ENCODE measurements at regions not wholly inside any gene's neighbourhood (a gene's known extent, or its start where the extent isn't known, plus 50 kb on each side); places are given as distances from the start of the nearest gene placed in this dataset.
"Not testable (repeated sequence)": the region's sequence is repeated elsewhere in the genome, so short reads cannot be mapped to it uniquely, and the experiment has no call there.

GRCh38 chr5:108562205-108562454, 180.2 kb upstream of the FBXL17 start:
- DNase-seq (ENCODE audit: unreplicated experiment) = no peak
- CTCF ChIA-PET = no interaction called here
- no peaks in the 10 kb centered on the region for H3K4me1 Mint-ChIP-seq (ENCODE audit: insufficient read depth, unreplicated experiment)
- no peak for TF ChIP-seq CTCF (IDR thresholded peaks at IDR 0.05; ENCODE audit: unreplicated experiment)
- BruUV-seq (replicated peaks) = no TSS peak
- H3K36me3 Mint-ChIP-seq (ENCODE audit: insufficient read depth, unreplicated experiment) = no peaks in the 10 kb centered on the region
- H3K27me3 Mint-ChIP-seq (ENCODE audit: insufficient read depth, unreplicated experiment) = no peaks in the 10 kb centered on the region
- intact Hi-C loops (cut with micrococcal nuclease) = no loop called here
- no peaks in the 10 kb centered on the region for H3K9me3 Mint-ChIP-seq (ENCODE audit: unreplicated experiment)
- POLR2A ChIA-PET = interaction anchor here (0.6 kb wide), 1 partner anchor 909 kb away, joined by 3 read pairs; no protein-coding TSS in a partner anchor
- no peak overlapping the region for H3K27ac Mint-ChIP-seq (ENCODE audit: low read depth, unreplicated experiment)
- H3K4me3 Mint-ChIP-seq (ENCODE audit: unreplicated experiment) = no peak overlapping the region

- Mint-ChIP-seq H3K4me1 (ENCODE audit: insufficient read depth, unreplicated experiment) (no peaks in the 10 kb centered on the region), H3K27ac (ENCODE audit: low read depth, unreplicated experiment) (no peak overlapping the region), H3K27me3 (ENCODE audit: insufficient read depth, unreplicated experiment) (no peaks in the 10 kb centered on the region), H3K36me3 (ENCODE audit: insufficient read depth, unreplicated experiment) (no peaks in the 10 kb centered on the region), H3K4me3 (ENCODE audit: unreplicated experiment) (no peak overlapping the region), H3K9me3 (ENCODE audit: unreplicated experiment) (no peaks in the 10 kb centered on the region)
- DNase-seq (ENCODE audit: unreplicated experiment) = no peak
- ChIA-PET CTCF (no interaction called here), POLR2A (no interaction called here)
- TF ChIP-seq CTCF (IDR thresholded peaks at IDR 0.05; ENCODE audit: unreplicated experiment) = no peak
- intact Hi-C loops (cut with micrococcal nuclease) = no loop called here
- BruUV-seq (replicated peaks) = no TSS peak
Measured at GRCh38 chr5:108561416-108562204, 179.7 kb upstream of the FBXL17 start.

GRCh38 chr5:108560581-108560980, 178.7 kb upstream of the FBXL17 start:
- Mint-ChIP-seq H3K9me3 (ENCODE audit: unreplicated experiment) (no peaks in the 10 kb centered on the region), H3K27ac (ENCODE audit: low read depth, unreplicated experiment) (no peak overlapping the region), H3K4me1 (ENCODE audit: insufficient read depth, unreplicated experiment) (no peaks in the 10 kb centered on the region), H3K36me3 (ENCODE audit: insufficient read depth, unreplicated experiment) (no peaks in the 10 kb centered on the region), H3K4me3 (ENCODE audit: unreplicated experiment) (no peak overlapping the region), H3K27me3 (ENCODE audit: insufficient read depth, unreplicated experiment) (no peaks in the 10 kb centered on the region)
- DNase-seq (ENCODE audit: unreplicated experiment) = peak; percentile 4
- CTCF ChIA-PET = no interaction called here
- POLR2A ChIA-PET = no interaction called here
- intact Hi-C loops (cut with micrococcal nuclease) = no loop called here
- no peak for TF ChIP-seq CTCF (IDR thresholded peaks at IDR 0.05; ENCODE audit: unreplicated experiment)
- no TSS peak for BruUV-seq (replicated peaks)

GRCh38 chr5:108560166-108560565, 178.3 kb upstream of the FBXL17 start:
- ChIA-PET CTCF (no interaction called here), POLR2A (no interaction called here)
- no peaks in the 10 kb centered on the region for H3K36me3 Mint-ChIP-seq (ENCODE audit: insufficient read depth, unreplicated experiment)
- intact Hi-C loops (cut with micrococcal nuclease) = no loop called here
- no peaks in the 10 kb centered on the region for H3K4me1 Mint-ChIP-seq (ENCODE audit: insufficient read depth, unreplicated experiment)
- no peak overlapping the region for H3K4me3 Mint-ChIP-seq (ENCODE audit: unreplicated experiment)
- BruUV-seq (replicated peaks) = no TSS peak
- no peak for TF ChIP-seq CTCF (IDR thresholded peaks at IDR 0.05; ENCODE audit: unreplicated experiment)
- no peaks in the 10 kb centered on the region for H3K9me3 Mint-ChIP-seq (ENCODE audit: unreplicated experiment)
- no peak for DNase-seq (ENCODE audit: unreplicated experiment)
- no peaks in the 10 kb centered on the region for H3K27me3 Mint-ChIP-seq (ENCODE audit: insufficient read depth, unreplicated experiment)
- no peak overlapping the region for H3K27ac Mint-ChIP-seq (ENCODE audit: low read depth, unreplicated experiment)

- BruUV-seq (replicated peaks); POLR2A ChIA-PET; H3K27me3 Mint-ChIP-seq (ENCODE audit: insufficient read depth, unreplicated experiment); H3K27ac Mint-ChIP-seq (ENCODE audit: low read depth, unreplicated experiment); CTCF ChIA-PET; DNase-seq (ENCODE audit: unreplicated experiment); H3K36me3 Mint-ChIP-seq (ENCODE audit: insufficient read depth, unreplicated experiment); H3K9me3 Mint-ChIP-seq (ENCODE audit: unreplicated experiment); H3K4me3 Mint-ChIP-seq (ENCODE audit: unreplicated experiment); H3K4me1 Mint-ChIP-seq (ENCODE audit: insufficient read depth, unreplicated experiment); intact Hi-C loops (cut with micrococcal nuclease): not testable (repeated sequence)
Measured at GRCh38 chr5:108558840-108559239, 176.9 kb upstream of the FBXL17 start.

GRCh38 chr5:108558142-108558541, 176.2 kb upstream of the FBXL17 start:
- POLR2A ChIA-PET; H3K9me3 Mint-ChIP-seq (ENCODE audit: unreplicated experiment); intact Hi-C loops (cut with micrococcal nuclease); H3K27me3 Mint-ChIP-seq (ENCODE audit: insufficient read depth, unreplicated experiment); H3K36me3 Mint-ChIP-seq (ENCODE audit: insufficient read depth, unreplicated experiment); H3K4me1 Mint-ChIP-seq (ENCODE audit: insufficient read depth, unreplicated experiment); BruUV-seq (replicated peaks); H3K27ac Mint-ChIP-seq (ENCODE audit: low read depth, unreplicated experiment); DNase-seq (ENCODE audit: unreplicated experiment); H3K4me3 Mint-ChIP-seq (ENCODE audit: unreplicated experiment): not testable (repeated sequence)
- CTCF ChIA-PET = interaction anchor here (1.0 kb wide), 1 partner anchor 137 kb away, joined by 3 read pairs; no protein-coding TSS in a partner anchor
